ENCODE measurements at regions not wholly inside any gene's neighbourhood (a gene's known extent, or its start where the extent isn't known, plus 50 kb on each side); places are given as distances from the start of the nearest gene placed in this dataset.

- no peak for TF ChIP-seq ZNF274 (IDR thresholded peaks at IDR 0.05; ENCODE audit: low read depth, low read length)
- no peak for TF ChIP-seq YY1 (IDR thresholded peaks at IDR 0.05; ENCODE audit: insufficient read depth, insufficient read length)
- no peak for TF ChIP-seq SUZ12 (IDR thresholded peaks at IDR 0.05; ENCODE audit: extremely low read depth, insufficient read depth, insufficient read length)
Observed at GRCh38 chr4:35800669-35801068, 443.6 kb downstream of the ARAP2 start.

Data from NT2/D1 (cell line).